ENCODE measurements at regions not wholly inside any gene's neighbourhood (a gene's known extent, or its start where the extent isn't known, plus 50 kb on each side); places are given as distances from the start of the nearest gene placed in this dataset.

DNA sequence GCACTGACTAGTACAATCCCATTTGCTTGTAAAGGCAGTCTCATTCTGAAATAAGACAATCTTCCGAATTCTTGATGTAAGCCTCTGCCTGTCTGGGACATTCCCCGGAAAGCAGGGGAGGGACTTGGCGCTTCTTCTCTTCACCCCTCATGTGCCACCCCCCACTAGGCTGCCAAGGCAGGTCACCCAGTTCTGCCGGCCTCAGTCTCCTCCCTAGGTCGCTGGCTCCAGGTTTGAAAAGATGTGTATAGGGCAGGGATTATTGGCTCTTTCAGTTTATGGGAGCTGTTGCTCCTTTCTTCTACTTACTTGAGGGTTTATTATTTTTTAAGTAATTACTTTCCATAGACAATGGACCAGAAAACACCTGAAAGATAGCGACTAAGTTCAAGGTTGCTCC lies 158.1 kb upstream of the RPS6KA2 start:
- DNase-seq (ENCODE audit: low spot score): no peak
- TF ChIP-seq, protein P1, sequence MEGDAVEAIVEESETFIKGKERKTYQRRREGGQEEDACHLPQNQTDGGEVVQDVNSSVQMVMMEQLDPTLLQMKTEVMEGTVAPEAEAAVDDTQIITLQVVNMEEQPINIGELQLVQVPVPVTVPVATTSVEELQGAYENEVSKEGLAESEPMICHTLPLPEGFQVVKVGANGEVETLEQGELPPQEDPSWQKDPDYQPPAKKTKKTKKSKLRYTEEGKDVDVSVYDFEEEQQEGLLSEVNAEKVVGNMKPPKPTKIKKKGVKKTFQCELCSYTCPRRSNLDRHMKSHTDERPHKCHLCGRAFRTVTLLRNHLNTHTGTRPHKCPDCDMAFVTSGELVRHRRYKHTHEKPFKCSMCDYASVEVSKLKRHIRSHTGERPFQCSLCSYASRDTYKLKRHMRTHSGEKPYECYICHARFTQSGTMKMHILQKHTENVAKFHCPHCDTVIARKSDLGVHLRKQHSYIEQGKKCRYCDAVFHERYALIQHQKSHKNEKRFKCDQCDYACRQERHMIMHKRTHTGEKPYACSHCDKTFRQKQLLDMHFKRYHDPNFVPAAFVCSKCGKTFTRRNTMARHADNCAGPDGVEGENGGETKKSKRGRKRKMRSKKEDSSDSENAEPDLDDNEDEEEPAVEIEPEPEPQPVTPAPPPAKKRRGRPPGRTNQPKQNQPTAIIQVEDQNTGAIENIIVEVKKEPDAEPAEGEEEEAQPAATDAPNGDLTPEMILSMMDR (IDR thresholded peaks at IDR 0.05): no peak
- H3K9me3 Mint-ChIP-seq (ENCODE audit: low read depth): no peaks in the 10 kb centered on the region
- no peak overlapping the region for H3K4me3 Mint-ChIP-seq (ENCODE audit: unreplicated experiment)
- H3K27me3 Mint-ChIP-seq (ENCODE audit: low read depth): peaks cover 2% of the 10 kb centered on the region
- H3K27ac Mint-ChIP-seq (ENCODE audit: unreplicated experiment): no peak overlapping the region
- H3K4me1 Mint-ChIP-seq (ENCODE audit: low read depth): no peaks in the 10 kb centered on the region
- H3K36me3 Mint-ChIP-seq (ENCODE audit: low read depth): no peaks in the 10 kb centered on the region

GRCh38 chr6:166784691-166785090 lies 157.6 kb upstream of the RPS6KA2 start:
- H3K4me1 Mint-ChIP-seq (ENCODE audit: low read depth): no peaks in the 10 kb centered on the region
- no peak for DNase-seq (ENCODE audit: low spot score)
- no peaks in the 10 kb centered on the region for H3K36me3 Mint-ChIP-seq (ENCODE audit: low read depth)
- no peak overlapping the region for H3K27ac Mint-ChIP-seq (ENCODE audit: unreplicated experiment)
- H3K4me3 Mint-ChIP-seq (ENCODE audit: unreplicated experiment): no peak overlapping the region
- TF ChIP-seq, protein P1 (IDR thresholded peaks at IDR 0.05): no peak
- no peaks in the 10 kb centered on the region for H3K9me3 Mint-ChIP-seq (ENCODE audit: low read depth)
- no peaks in the 10 kb centered on the region for H3K27me3 Mint-ChIP-seq (ENCODE audit: low read depth)

DNA sequence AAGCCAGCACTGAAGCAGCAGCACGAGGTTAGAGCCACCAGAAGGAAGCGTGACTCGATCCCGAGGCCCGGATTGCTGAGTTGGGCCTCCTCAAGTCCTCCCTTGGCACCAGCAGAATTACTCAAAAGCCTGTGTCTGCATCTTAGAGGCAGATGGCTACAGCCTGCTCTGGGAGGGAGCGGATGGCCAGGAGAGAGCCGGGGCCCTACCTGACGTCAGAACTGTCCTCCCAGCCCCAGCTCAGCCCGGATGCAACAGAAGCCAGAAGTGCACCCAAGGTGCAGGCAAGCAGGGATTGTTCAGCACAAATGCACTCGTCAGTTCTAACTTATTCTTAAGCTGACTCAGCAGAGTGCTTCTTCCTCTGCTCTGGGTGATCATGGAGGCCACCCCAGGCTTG lies 155.5 kb upstream of the RPS6KA2 start:
- no peak for DNase-seq (ENCODE audit: low spot score)

GRCh38 chr6:166781331-166781730 lies 154.3 kb upstream of the RPS6KA2 start:
- H3K27ac Mint-ChIP-seq (ENCODE audit: unreplicated experiment): no peak overlapping the region
- no peaks in the 10 kb centered on the region for H3K9me3 Mint-ChIP-seq (ENCODE audit: low read depth)
- no peak overlapping the region for H3K4me3 Mint-ChIP-seq (ENCODE audit: unreplicated experiment)
- no peak for DNase-seq (ENCODE audit: low spot score)
- peaks cover 6% of the 10 kb centered on the region for H3K27me3 Mint-ChIP-seq (ENCODE audit: low read depth)
- H3K36me3 Mint-ChIP-seq (ENCODE audit: low read depth): no peaks in the 10 kb centered on the region
- no peaks in the 10 kb centered on the region for H3K4me1 Mint-ChIP-seq (ENCODE audit: low read depth)
- TF ChIP-seq, protein P1 (IDR thresholded peaks at IDR 0.05): no peak

More for the DNA sequence above, 155.5 kb upstream of the RPS6KA2 start:
- no peaks in the 10 kb centered on the region for H3K9me3 Mint-ChIP-seq (ENCODE audit: low read depth)
- H3K27me3 Mint-ChIP-seq (ENCODE audit: low read depth): no peaks in the 10 kb centered on the region
- no peak overlapping the region for H3K27ac Mint-ChIP-seq (ENCODE audit: unreplicated experiment)
- TF ChIP-seq, protein P1 (IDR thresholded peaks at IDR 0.05): no peak
- no peaks in the 10 kb centered on the region for H3K4me1 Mint-ChIP-seq (ENCODE audit: low read depth)
- no peaks in the 10 kb centered on the region for H3K36me3 Mint-ChIP-seq (ENCODE audit: low read depth)
- H3K4me3 Mint-ChIP-seq (ENCODE audit: unreplicated experiment): no peak overlapping the region

DNA sequence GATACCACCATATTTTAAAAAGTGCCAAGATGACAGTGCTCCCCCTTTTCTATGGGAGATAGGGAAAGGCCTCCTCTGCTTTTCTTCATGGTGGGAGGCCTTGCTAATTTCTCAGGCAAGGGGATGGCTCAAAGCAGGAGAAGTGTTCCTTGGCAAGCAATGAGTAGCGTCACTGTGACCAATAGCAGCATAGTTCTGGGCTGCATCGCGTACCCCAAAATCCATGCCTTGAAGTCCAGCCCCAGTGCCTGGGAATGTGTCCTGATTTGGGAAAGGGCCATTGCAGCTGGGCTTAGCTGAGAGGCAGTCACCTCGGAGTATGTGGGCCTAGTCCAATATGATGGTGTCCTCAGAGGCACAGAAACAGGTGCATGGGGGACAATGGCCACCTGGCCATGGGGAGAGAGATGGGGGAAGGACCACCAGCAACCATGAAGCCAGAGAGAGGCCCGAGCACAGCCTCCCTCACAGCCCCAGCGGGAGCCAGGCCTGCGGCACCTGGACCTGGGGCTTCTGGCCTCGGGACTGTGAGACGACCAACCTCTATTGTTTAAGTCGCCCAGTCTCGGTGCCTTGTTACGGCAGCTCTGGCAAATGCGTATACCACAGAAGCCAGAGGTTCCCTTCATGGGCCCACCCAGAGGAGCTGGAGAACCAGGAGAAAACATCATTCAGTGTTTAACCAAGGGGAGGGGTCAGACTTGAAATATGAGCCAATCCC lies 153.1 kb upstream of the RPS6KA2 start:
- Mint-ChIP-seq H3K36me3 (ENCODE audit: low read depth) (no peaks in the 10 kb centered on the region), H3K27ac (ENCODE audit: unreplicated experiment) (no peak overlapping the region), H3K4me1 (ENCODE audit: low read depth) (no peaks in the 10 kb centered on the region), H3K9me3 (ENCODE audit: low read depth) (no peaks in the 10 kb centered on the region), H3K4me3 (ENCODE audit: unreplicated experiment) (no peak overlapping the region), H3K27me3 (ENCODE audit: low read depth) (peaks cover 6% of the 10 kb centered on the region)
- no peak for DNase-seq (ENCODE audit: low spot score)
- TF ChIP-seq, protein P1 (IDR thresholded peaks at IDR 0.05): no peak
